HepG2 (cell line): ENCODE measurements at regions not wholly inside any gene's neighbourhood (a gene's known extent, or its start where the extent isn't known, plus 50 kb on each side); places are given as distances from the start of the nearest gene placed in this dataset.

ENCODE experiments used
- ATAC-seq: fragments of 200-7000 bp; cut with Tn5 transposase; 3 replicates; pipeline ENCODE4 v1.9.1; 2020; ENCODE audit warnings: mild to moderate bottlenecking, moderate library complexity
- BruUV-seq: library from RNA; stranded (reverse); fragments of 400-500 nt; replicated peaks from 2 replicates; lab custom pipeline; 2021; lab: Mats Ljungman, UMichigan
- CTCF ChIA-PET: fragments of 300-600 bp; formaldehyde crosslinking; extraction: SDS; loops from one replicate; lab custom pipeline; 2021; ENCODE audit warnings: low total read pairs, inconsistent platforms, low intra/inter-chr PET ratio; lab: Yijun Ruan, JAX
- POLR2A ChIA-PET: fragments of 350-600 bp; sonication (Branson Sonifier 250); formaldehyde crosslinking; loops from one replicate; lab custom pipeline; 2020; ENCODE audit warnings: antibody characterized with exemption, inconsistent platforms; lab: Yijun Ruan, JAX
- DNase-seq: peaks from one replicate; pipeline ENCODE4 v3.0.0-alpha.2; 2015; ENCODE audit warnings: low spot score
- FAIRE-seq: peaks from 3 replicates; lab custom pipeline; 2011; peaks lifted over from hg19 to GRCh38; lab: Jason Lieb, UNC
- H2AFZ ChIP-seq: one replicate; pipeline ENCODE4 v1.6.1; 2011; ENCODE audit warnings: low read length, inconsistent platforms
- H3K27ac ChIP-seq: fragments of 300-600 bp; 3 replicates; pipeline ENCODE4 v1.8.0; 2011; ENCODE audit warnings: mixed run types, mild to moderate bottlenecking, mixed read lengths, low read length, inconsistent platforms; ENCODE audit not compliant: insufficient read depth; ENCODE audit errors: extremely low read length
- H3K27me3 ChIP-seq, 2 experiments: fragments of 200-600 bp in 1 of 2; 2 replicates in 1 of 2; 3 replicates in 1 of 2; pipeline versions ENCODE4 v1.6.0 to v1.8.0; 2011; ENCODE audit warnings: low read length in 2 of 2, mild to moderate bottlenecking in 2 of 2, moderate library complexity in 2 of 2, inconsistent platforms in 1 of 2; ENCODE audit not compliant: insufficient read depth in 2 of 2, control insufficient read depth in 1 of 2
- H3K36me3 ChIP-seq, 2 experiments: fragments of 200-600 bp in 1 of 2; replicated peaks in 1 of 2; 2 replicates in 1 of 2; 3 replicates in 1 of 2; pipeline versions ENCODE4 v1.5.1 to v1.8.0; 2011; ENCODE audit warnings: low read length in 2 of 2, inconsistent platforms in 1 of 2; ENCODE audit not compliant: insufficient read depth in 2 of 2, control insufficient read depth in 1 of 2
- H3K4me1 ChIP-seq: 2 replicates; pipeline ENCODE4 v1.5.1; 2012; ENCODE audit warnings: low read length, inconsistent platforms; ENCODE audit not compliant: insufficient read depth
- H3K4me2 ChIP-seq: 2 replicates; pipeline ENCODE4 v1.6.0; 2011; ENCODE audit warnings: low read depth, low read length, inconsistent platforms
- H3K4me3 ChIP-seq, 3 experiments: fragments of 200-600 bp in 1 of 3; sonication (generic), shearing (Covaris generic) in 1 of 3; replicated peaks in 1 of 3; 2 replicates each; pipeline ENCODE4 v1.5.1; 2011 to 2016; ENCODE audit warnings: low read length in 3 of 3, inconsistent platforms in 2 of 3, low read depth in 2 of 3, mild to moderate bottlenecking in 2 of 3, control low read depth in 1 of 3, mixed read lengths in 1 of 3; ENCODE audit not compliant: insufficient read depth in 1 of 3
- H3K79me2 ChIP-seq: one replicate; pipeline ENCODE4 v1.6.1; 2011; ENCODE audit warnings: low read length, inconsistent platforms; ENCODE audit not compliant: insufficient read depth
- H3K9ac ChIP-seq: 2 replicates; pipeline ENCODE4 v1.6.0; 2011; ENCODE audit warnings: mild to moderate bottlenecking, low read depth, low read length, inconsistent platforms; ENCODE audit not compliant: insufficient read depth
- H3K9me3 ChIP-seq: 2 replicates; pipeline ENCODE4 v1.5.1; 2012; ENCODE audit warnings: mild to moderate bottlenecking, low read length
- H4K20me1 ChIP-seq: 2 replicates; pipeline ENCODE4 v1.6.0; 2011; ENCODE audit warnings: inconsistent platforms, mild to moderate bottlenecking, low read length, moderate library complexity; ENCODE audit not compliant: insufficient read depth
- ARID2 ChIP-seq: sonication (generic); formaldehyde crosslinking; IDR thresholded peaks from 2 replicates; pipeline ENCODE4 v1.8.1; 2022; ENCODE audit warnings: mild to moderate bottlenecking, missing genetic modification reagents, borderline replicate concordance
- DMTF1 ChIP-seq: sonication (generic); formaldehyde crosslinking; IDR thresholded peaks from 2 replicates; pipeline ENCODE4 v1.4.0; 2020; ENCODE audit warnings: mild to moderate bottlenecking, missing genetic modification reagents
- DZIP1 ChIP-seq: sonication (generic); formaldehyde crosslinking; IDR thresholded peaks from 2 replicates; pipeline ENCODE4 v1.5.0; 2020; ENCODE audit warnings: mild to moderate bottlenecking, missing genetic modification reagents
- EP300 ChIP-seq, 3 experiments: sonication (generic) in 1 of 3; formaldehyde crosslinking in 1 of 3; IDR thresholded peaks; 2 replicates each; pipeline versions ENCODE4 v1.5.1 to v1.6.1; 2011 to 2020; ENCODE audit warnings: low read depth in 2 of 3, low read length in 2 of 3, borderline replicate concordance in 1 of 3, improper control_type of control experiment in 1 of 3, mild to moderate bottlenecking in 1 of 3, missing genetic modification reagents in 1 of 3, moderate library complexity in 1 of 3
- EZH2 ChIP-seq: conservative IDR thresholded peaks from 2 replicates; pipeline ENCODE4 v1.6.1; 2012; ENCODE audit warnings: mild to moderate bottlenecking, low read depth, low read length, moderate library complexity
- ISL2 ChIP-seq: sonication (generic); formaldehyde crosslinking; IDR thresholded peaks from 2 replicates; pipeline ENCODE4 v1.5.0; 2020; ENCODE audit warnings: missing genetic modification reagents
- ISX ChIP-seq: sonication (generic); formaldehyde crosslinking; conservative IDR thresholded peaks from 2 replicates; pipeline ENCODE4 v1.5.0; 2020; ENCODE audit warnings: missing genetic modification reagents
- LCORL ChIP-seq, 2 experiments: fragments of 450-650 bp in 1 of 2; sonication (generic) in 1 of 2; formaldehyde crosslinking in 1 of 2; IDR thresholded peaks; 2 replicates each; pipeline versions ENCODE4 v1.5.0 to v1.6.1; 2017 to 2020; ENCODE audit warnings: antibody characterized with exemption in 1 of 2, missing genetic modification reagents in 1 of 2
- MXD4 ChIP-seq: IDR thresholded peaks from 2 replicates; pipeline ENCODE4 v1.6.1; 2016; ENCODE audit warnings: mild to moderate bottlenecking, missing biosample characterization, missing genetic modification reagents
- PHF8 ChIP-seq: sonication (generic); formaldehyde crosslinking; IDR thresholded peaks from 2 replicates; pipeline ENCODE4 v1.5.0; 2020; ENCODE audit warnings: missing genetic modification reagents
- RBFOX2 ChIP-seq: fragments of 200-400 bp; formaldehyde crosslinking; IDR thresholded peaks from 2 replicates; pipeline ENCODE4 v1.6.1; 2017; ENCODE audit warnings: low read depth, mild to moderate bottlenecking, low read length
- RFX5 ChIP-seq: IDR thresholded peaks from 2 replicates; pipeline ENCODE4 v1.6.1; 2011; ENCODE audit warnings: low read depth, low read length, improper control_type of control experiment
- TCF7L2 ChIP-seq: IDR thresholded peaks from 2 replicates; pipeline ENCODE4 v1.6.1; 2011; ENCODE audit warnings: mild to moderate bottlenecking, low read depth, low read length, moderate library complexity
- ZBTB14 ChIP-seq: sonication (generic); formaldehyde crosslinking; IDR thresholded peaks from 2 replicates; pipeline ENCODE4 v1.4.0; 2020; ENCODE audit warnings: missing genetic modification reagents
- ZNF3 ChIP-seq: IDR thresholded peaks from 2 replicates; pipeline ENCODE4 v1.7.0; 2017; ENCODE audit warnings: inconsistent platforms
- ZNF724P ChIP-seq: sonication (generic); formaldehyde crosslinking; IDR thresholded peaks from 2 replicates; pipeline ENCODE4 v1.8.0; 2022; ENCODE audit warnings: missing genetic modification reagents, borderline replicate concordance
- WGBS: methylation state at CpG from one replicate; pipeline ENCODE4 v1.1.6; 2017; ENCODE audit warnings: low lambda C conversion rate; 5-methylcytosine and 5-hydroxymethylcytosine counted together
- in situ Hi-C: cut with HindIII; loops from 2 replicates; pipeline ENCODE4 v1.10.0; 2017; ENCODE audit warnings: low pct_unique_long_range_greater_than_20kb; ENCODE audit not compliant: extremely low pct_ligation_motif_present
- intact Hi-C: fragments of 100-400 bp; cut with micrococcal nuclease; formaldehyde crosslinking; loops from one replicate; pipeline ENCODE4 v1.10.0; 2022; ENCODE audit not compliant: unreplicated experiment
- TF ChIP-seq, protein P1 (sequence below): fragments of 450-650 bp; IDR thresholded peaks from 2 replicates; pipeline ENCODE4 v1.6.1; 2017

- TF ChIP-seq ZNF724P (CRISPR knock-in tag) (no peak), LCORL (IDR thresholded peaks at IDR 0.05) (no peak), LCORL (CRISPR knock-in tag; IDR thresholded peaks at IDR 0.05) (no peak), RFX5 (no peak)
Measured at GRCh38 chr3:117539729-117540128, 830.1 kb downstream of the TUSC7 start (continued).

- H3K36me3 ChIP-seq = no peaks in the 10 kb centered on the region
- H3K27ac ChIP-seq = no peak overlapping the region
- in situ Hi-C loops = no loop called here
- no peak overlapping the region for H3K4me2 ChIP-seq
- no peak overlapping the region for H2AFZ ChIP-seq
- no peaks in the 10 kb centered on the region for H4K20me1 ChIP-seq
- 0% methylated on average over 1 of the region's 1 CpG for WGBS
- POLR2A ChIA-PET = no interaction called here
- no peak for FAIRE-seq
- no peaks in the 10 kb centered on the region for H3K4me1 ChIP-seq
- no peaks in the 10 kb centered on the region for H3K27me3 ChIP-seq
- intact Hi-C loops = no loop called here
- BruUV-seq = no TSS peak
- no peak overlapping the region for H3K9ac ChIP-seq
- H3K4me3 ChIP-seq = no peak overlapping the region
- no peaks in the 10 kb centered on the region for H3K79me2 ChIP-seq
- H3K9me3 ChIP-seq = no peaks in the 10 kb centered on the region
- CTCF ChIA-PET = no interaction called here
- no peak for ATAC-seq
- no peak for DNase-seq
- TF ChIP-seq RBFOX2 (no peak), ARID2 (CRISPR knock-in tag) (no peak), ZNF3 (CRISPR knock-in tag) (no peak), ZBTB14 (CRISPR knock-in tag) (no peak), DZIP1 (CRISPR knock-in tag) (no peak), TCF7L2 (no peak), PHF8 (no peak), ISL2 (CRISPR knock-in tag) (no peak), EZH2 (no peak), DMTF1 (CRISPR knock-in tag) (no peak), ISX (CRISPR knock-in tag) (no peak), ZNF724P (CRISPR knock-in tag) (no peak), EP300 (IDR thresholded peaks at IDR 0.05; ENCODE audit: low read depth in 2 of 2, low read length in 2 of 2) (no peak), EP300 (CRISPR knock-in tag; IDR thresholded peaks at IDR 0.05; ENCODE audit: borderline replicate concordance) (no peak), MXD4 (CRISPR knock-in tag) (no peak)
- TF ChIP-seq, protein P1, sequence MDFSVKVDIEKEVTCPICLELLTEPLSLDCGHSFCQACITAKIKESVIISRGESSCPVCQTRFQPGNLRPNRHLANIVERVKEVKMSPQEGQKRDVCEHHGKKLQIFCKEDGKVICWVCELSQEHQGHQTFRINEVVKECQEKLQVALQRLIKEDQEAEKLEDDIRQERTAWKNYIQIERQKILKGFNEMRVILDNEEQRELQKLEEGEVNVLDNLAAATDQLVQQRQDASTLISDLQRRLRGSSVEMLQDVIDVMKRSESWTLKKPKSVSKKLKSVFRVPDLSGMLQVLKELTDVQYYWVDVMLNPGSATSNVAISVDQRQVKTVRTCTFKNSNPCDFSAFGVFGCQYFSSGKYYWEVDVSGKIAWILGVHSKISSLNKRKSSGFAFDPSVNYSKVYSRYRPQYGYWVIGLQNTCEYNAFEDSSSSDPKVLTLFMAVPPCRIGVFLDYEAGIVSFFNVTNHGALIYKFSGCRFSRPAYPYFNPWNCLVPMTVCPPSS = no peak
Measured at GRCh38 chr3:117540597-117540996, 831.0 kb downstream of the TUSC7 start.
